ENCODE measurements at regions not wholly inside any gene's neighbourhood (a gene's known extent, or its start where the extent isn't known, plus 50 kb on each side); places are given as distances from the start of the nearest gene placed in this dataset.

GRCh38 chr3:180330440-180330839 lies 271.5 kb upstream of the TTC14 start:
- DNase-seq (ENCODE audit: low read depth in 3 of 3, low spot score in 2 of 3), result no peak

- DNase-seq (ENCODE audit: low read depth in 3 of 3, low spot score in 2 of 3), result no peak
Observed at GRCh38 chr3:180332608-180333007, 269.4 kb upstream of the TTC14 start.

GRCh38 chr3:180335050-180335449 lies 266.9 kb upstream of the TTC14 start:
- no peak for DNase-seq (ENCODE audit: low read depth in 3 of 3, low spot score in 2 of 3)

- DNase-seq (ENCODE audit: low read depth in 3 of 3, low spot score in 2 of 3), result no peak
Observed at GRCh38 chr3:180340395-180340794, 261.6 kb upstream of the TTC14 start.

- no peak for DNase-seq (ENCODE audit: low read depth in 3 of 3, low spot score in 2 of 3)
Observed at GRCh38 chr3:180341516-180341915, 260.4 kb upstream of the TTC14 start.

GRCh38 chr3:180351601-180352000 lies 250.4 kb upstream of the TTC14 start:
- DNase-seq (ENCODE audit: low read depth in 3 of 3, low spot score in 2 of 3), result no peak

GRCh38 chr3:180352261-180352660 lies 249.7 kb upstream of the TTC14 start:
- DNase-seq (ENCODE audit: low read depth in 3 of 3, low spot score in 2 of 3), result no peak

- no peak for DNase-seq (ENCODE audit: low read depth in 3 of 3, low spot score in 2 of 3)
Observed at GRCh38 chr3:180354214-180354613, 247.7 kb upstream of the TTC14 start.

GRCh38 chr3:180358179-180358578 lies 243.8 kb upstream of the TTC14 start:
- no peak for DNase-seq (ENCODE audit: low read depth in 3 of 3, low spot score in 2 of 3)

GRCh38 chr3:180359061-180359952 lies 242.7 kb upstream of the TTC14 start:
- no peak for DNase-seq (ENCODE audit: low read depth in 3 of 3, low spot score in 2 of 3)

- no peak for DNase-seq (ENCODE audit: low read depth in 3 of 3, low spot score in 2 of 3)
Observed at GRCh38 chr3:180359953-180360279, 242.0 kb upstream of the TTC14 start.

- no peak for DNase-seq (ENCODE audit: low read depth in 3 of 3, low spot score in 2 of 3)
Observed at GRCh38 chr3:180362081-180362480, 239.9 kb upstream of the TTC14 start.

GRCh38 chr3:180375831-180376230 lies 226.1 kb upstream of the TTC14 start:
- DNase-seq (ENCODE audit: low read depth in 3 of 3, low spot score in 2 of 3), result no peak

- no peak for DNase-seq (ENCODE audit: low read depth in 3 of 3, low spot score in 2 of 3)
Observed at GRCh38 chr3:180378496-180378895, 223.5 kb upstream of the TTC14 start.

- DNase-seq (ENCODE audit: low read depth in 3 of 3, low spot score in 2 of 3), result no peak
Observed at GRCh38 chr3:180382638-180383180, 219.3 kb upstream of the TTC14 start.

GRCh38 chr3:180383332-180384020 lies 218.5 kb upstream of the TTC14 start:
- DNase-seq (ENCODE audit: low read depth in 3 of 3, low spot score in 2 of 3), result no peak

GRCh38 chr3:180390313-180390712 lies 211.7 kb upstream of the TTC14 start:
- no peak for DNase-seq (ENCODE audit: low read depth in 3 of 3, low spot score in 2 of 3)

GRCh38 chr3:180391001-180391400 lies 211.0 kb upstream of the TTC14 start:
- no peak for DNase-seq (ENCODE audit: low read depth in 3 of 3, low spot score in 2 of 3)

- DNase-seq (ENCODE audit: low read depth in 3 of 3, low spot score in 2 of 3), result no peak
Observed at GRCh38 chr3:180401226-180401625, 200.7 kb upstream of the TTC14 start.

- DNase-seq (ENCODE audit: low read depth in 3 of 3, low spot score in 2 of 3), result no peak
Observed at GRCh38 chr3:180402471-180403073, 199.4 kb upstream of the TTC14 start.

GRCh38 chr3:180403156-180403555 lies 198.8 kb upstream of the TTC14 start:
- DNase-seq (ENCODE audit: low read depth in 3 of 3, low spot score in 2 of 3), result no peak

GRCh38 chr3:180408654-180409053 lies 193.3 kb upstream of the TTC14 start:
- no peak for DNase-seq (ENCODE audit: low read depth in 3 of 3, low spot score in 2 of 3)

Data from right renal cortex interstitium (tissue), 3 donors.